HEK293 (cell line): ENCODE measurements at regions not wholly inside any gene's neighbourhood (a gene's known extent, or its start where the extent isn't known, plus 50 kb on each side); places are given as distances from the start of the nearest gene placed in this dataset.

Experiments
- CTCF ChIA-PET: fragments of 350-600 bp; formaldehyde crosslinking; extraction: SDS; loops from one replicate; lab custom pipeline; 2021; ENCODE audit warnings: antibody characterized with exemption; lab: Yijun Ruan, JAX
- POLR2A ChIA-PET: fragments of 300-600 bp; formaldehyde crosslinking; extraction: SDS; loops from one replicate; lab custom pipeline; 2020; ENCODE audit warnings: antibody characterized with exemption, inconsistent platforms; lab: Yijun Ruan, JAX
- H3K27ac ChIP-seq: fragments of 200-500 bp; sonication (Bioruptor generic); 2 replicates; pipeline ENCODE4 v1.5.1; 2014; ENCODE audit warnings: low read depth, low read length, control low read depth, inconsistent platforms; ENCODE audit errors: extremely low read depth
- H3K36me3 ChIP-seq, 2 experiments: fragments of 200-500 bp in 1 of 2; sonication (Bioruptor generic) in 1 of 2; 1 replicate in 1 of 2; 2 replicates in 1 of 2; pipeline ENCODE4 v1.5.1; 2014 to 2017; ENCODE audit warnings: inconsistent platforms in 2 of 2, low read length in 2 of 2; ENCODE audit not compliant: control insufficient read depth in 2 of 2, insufficient read depth in 1 of 2
- H3K4me1 ChIP-seq: fragments of 200-500 bp; sonication (Bioruptor generic); 2 replicates; pipeline ENCODE4 v1.5.1; 2014; ENCODE audit warnings: mild to moderate bottlenecking, low read length, inconsistent platforms; ENCODE audit not compliant: control insufficient read depth, insufficient read depth
- H3K4me3 ChIP-seq: 2 replicates; pipeline ENCODE4 v1.5.1; 2011; ENCODE audit warnings: low read depth, mild to moderate bottlenecking, control low read depth, low read length, moderate library complexity
- H3K9me3 ChIP-seq: fragments of 200-500 bp; sonication (Bioruptor generic); 2 replicates; pipeline ENCODE4 v1.5.1; 2014; ENCODE audit warnings: low read depth, low read length, inconsistent platforms; ENCODE audit not compliant: control insufficient read depth, insufficient read depth
- ATF2 ChIP-seq: fragments of 450-650 bp; formaldehyde crosslinking; IDR thresholded peaks from 2 replicates; pipeline ENCODE4 v1.5.1; 2016; ENCODE audit warnings: missing biosample characterization, missing genetic modification characterization, low read depth
- GFI1B ChIP-seq: fragments of 450-650 bp; formaldehyde crosslinking; IDR thresholded peaks from 2 replicates; pipeline ENCODE4 v1.5.1; 2016; ENCODE audit warnings: missing biosample characterization, missing genetic modification characterization
- KLF16 ChIP-seq: fragments of 450-650 bp; formaldehyde crosslinking; IDR thresholded peaks from 2 replicates; pipeline ENCODE4 v1.5.1; 2017; ENCODE audit warnings: missing biosample characterization, missing genetic modification characterization
- KLF8 ChIP-seq: fragments of 450-650 bp; formaldehyde crosslinking; IDR thresholded peaks from 2 replicates; pipeline ENCODE4 v1.5.1; 2016; ENCODE audit warnings: missing biosample characterization, missing genetic modification characterization
- OSR2 ChIP-seq: fragments of 450-650 bp; formaldehyde crosslinking; IDR thresholded peaks from 2 replicates; pipeline ENCODE4 v1.5.1; 2016; ENCODE audit warnings: missing biosample characterization, missing genetic modification characterization
- ZBTB26 ChIP-seq: fragments of 450-650 bp; formaldehyde crosslinking; optimal IDR thresholded peaks from 2 replicates; pipeline ENCODE3; 2016; ENCODE audit warnings: missing biosample characterization, mild to moderate bottlenecking, missing genetic modification characterization
- ZIC2 ChIP-seq: fragments of 450-650 bp; formaldehyde crosslinking; IDR thresholded peaks from 2 replicates; pipeline ENCODE4 v1.5.1; 2016; ENCODE audit warnings: missing biosample characterization, missing genetic modification characterization
- ZNF16 ChIP-seq: fragments of 450-650 bp; formaldehyde crosslinking; IDR thresholded peaks from 2 replicates; pipeline ENCODE4 v1.5.1; 2016; ENCODE audit warnings: low read depth, missing biosample characterization, missing genetic modification characterization
- ZNF202 ChIP-seq: fragments of 450-650 bp; formaldehyde crosslinking; IDR thresholded peaks from 2 replicates; pipeline ENCODE4 v1.5.1; 2016; ENCODE audit warnings: missing biosample characterization, missing genetic modification characterization, borderline replicate concordance
- ZNF239 ChIP-seq: fragments of 450-650 bp; formaldehyde crosslinking; IDR thresholded peaks from 2 replicates; pipeline ENCODE4 v1.5.1; 2016; ENCODE audit warnings: missing biosample characterization, missing genetic modification characterization
- ZNF266 ChIP-seq: fragments of 450-650 bp; formaldehyde crosslinking; IDR thresholded peaks from 2 replicates; pipeline ENCODE4 v1.5.1; 2016; ENCODE audit warnings: missing biosample characterization, missing genetic modification characterization, low read depth
- ZNF335 ChIP-seq: fragments of 450-650 bp; formaldehyde crosslinking; conservative IDR thresholded peaks from 2 replicates; pipeline ENCODE4 v1.5.1; 2016; ENCODE audit warnings: missing biosample characterization, missing genetic modification characterization
- ZNF362 ChIP-seq: fragments of 450-650 bp; formaldehyde crosslinking; IDR thresholded peaks from 2 replicates; pipeline ENCODE4 v1.5.1; 2016; ENCODE audit warnings: missing biosample characterization, missing genetic modification characterization
- ZNF423 ChIP-seq: fragments of 450-650 bp; formaldehyde crosslinking; IDR thresholded peaks from 2 replicates; pipeline ENCODE4 v1.5.1; 2016; ENCODE audit warnings: missing biosample characterization, missing genetic modification characterization
- ZNF529 ChIP-seq: fragments of 450-650 bp; formaldehyde crosslinking; IDR thresholded peaks from 2 replicates; pipeline ENCODE4 v1.5.1; 2017; ENCODE audit warnings: missing genetic modification characterization, missing biosample characterization; ENCODE audit not compliant: insufficient replicate concordance
- ZNF571 ChIP-seq: fragments of 450-650 bp; formaldehyde crosslinking; IDR thresholded peaks from 2 replicates; pipeline ENCODE4 v1.5.0; 2017; ENCODE audit warnings: missing biosample characterization, missing genetic modification characterization
- ZNF621 ChIP-seq: fragments of 450-650 bp; formaldehyde crosslinking; IDR thresholded peaks from 2 replicates; pipeline ENCODE4 v1.5.1; 2017; ENCODE audit warnings: missing biosample characterization, missing genetic modification characterization
- ZXDB ChIP-seq: fragments of 450-650 bp; formaldehyde crosslinking; IDR thresholded peaks from 2 replicates; pipeline ENCODE4 v1.5.1; 2016; ENCODE audit warnings: missing biosample characterization, missing genetic modification characterization
- TF ChIP-seq, protein P1 (sequence below): fragments of 450-650 bp; formaldehyde crosslinking; IDR thresholded peaks from 2 replicates; pipeline ENCODE4 v1.5.1; 2016; ENCODE audit warnings: missing biosample characterization, missing genetic modification characterization
- TF ChIP-seq, protein P2 (sequence below): fragments of 450-650 bp; formaldehyde crosslinking; IDR thresholded peaks from 2 replicates; pipeline ENCODE4 v1.5.1; 2016; ENCODE audit warnings: missing biosample characterization, missing genetic modification characterization
- TF ChIP-seq, protein P3 (sequence below): fragments of 450-650 bp; formaldehyde crosslinking; conservative IDR thresholded peaks from 2 replicates; pipeline ENCODE4 v1.5.1; 2016; ENCODE audit warnings: low read depth, missing biosample characterization, missing genetic modification characterization

GRCh38 chr18:41659438-41660130 lies 295.4 kb upstream of the PIK3C3 start (continued):
- TF ChIP-seq ZIC2 (tag by site-specific recombination) = no peak
- no peak for TF ChIP-seq KLF8 (tag by site-specific recombination)
- TF ChIP-seq, all 188 proteins: peak for 0

GRCh38 chr18:41657189-41657588 lies 297.8 kb upstream of the PIK3C3 start:
- no peaks in the 10 kb centered on the region for H3K36me3 ChIP-seq
- H3K9me3 ChIP-seq = no peaks in the 10 kb centered on the region
- no peaks in the 10 kb centered on the region for H3K4me1 ChIP-seq
- TF ChIP-seq ZNF362 (no peak), OSR2 (no peak), ZNF16 (tag by site-specific recombination) (no peak), ZXDB (tag by site-specific recombination) (no peak), ZNF239 (tag by site-specific recombination) (no peak), ZNF621 (tag by site-specific recombination) (no peak), ZNF529 (no peak), ATF2 (tag by site-specific recombination) (no peak), ZNF335 (tag by site-specific recombination) (no peak), ZNF202 (tag by site-specific recombination) (no peak)
- TF ChIP-seq, protein P1, sequence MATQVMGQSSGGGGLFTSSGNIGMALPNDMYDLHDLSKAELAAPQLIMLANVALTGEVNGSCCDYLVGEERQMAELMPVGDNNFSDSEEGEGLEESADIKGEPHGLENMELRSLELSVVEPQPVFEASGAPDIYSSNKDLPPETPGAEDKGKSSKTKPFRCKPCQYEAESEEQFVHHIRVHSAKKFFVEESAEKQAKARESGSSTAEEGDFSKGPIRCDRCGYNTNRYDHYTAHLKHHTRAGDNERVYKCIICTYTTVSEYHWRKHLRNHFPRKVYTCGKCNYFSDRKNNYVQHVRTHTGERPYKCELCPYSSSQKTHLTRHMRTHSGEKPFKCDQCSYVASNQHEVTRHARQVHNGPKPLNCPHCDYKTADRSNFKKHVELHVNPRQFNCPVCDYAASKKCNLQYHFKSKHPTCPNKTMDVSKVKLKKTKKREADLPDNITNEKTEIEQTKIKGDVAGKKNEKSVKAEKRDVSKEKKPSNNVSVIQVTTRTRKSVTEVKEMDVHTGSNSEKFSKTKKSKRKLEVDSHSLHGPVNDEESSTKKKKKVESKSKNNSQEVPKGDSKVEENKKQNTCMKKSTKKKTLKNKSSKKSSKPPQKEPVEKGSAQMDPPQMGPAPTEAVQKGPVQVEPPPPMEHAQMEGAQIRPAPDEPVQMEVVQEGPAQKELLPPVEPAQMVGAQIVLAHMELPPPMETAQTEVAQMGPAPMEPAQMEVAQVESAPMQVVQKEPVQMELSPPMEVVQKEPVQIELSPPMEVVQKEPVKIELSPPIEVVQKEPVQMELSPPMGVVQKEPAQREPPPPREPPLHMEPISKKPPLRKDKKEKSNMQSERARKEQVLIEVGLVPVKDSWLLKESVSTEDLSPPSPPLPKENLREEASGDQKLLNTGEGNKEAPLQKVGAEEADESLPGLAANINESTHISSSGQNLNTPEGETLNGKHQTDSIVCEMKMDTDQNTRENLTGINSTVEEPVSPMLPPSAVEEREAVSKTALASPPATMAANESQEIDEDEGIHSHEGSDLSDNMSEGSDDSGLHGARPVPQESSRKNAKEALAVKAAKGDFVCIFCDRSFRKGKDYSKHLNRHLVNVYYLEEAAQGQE (tag by site-specific recombination) = no peak
- TF ChIP-seq, protein P2, sequence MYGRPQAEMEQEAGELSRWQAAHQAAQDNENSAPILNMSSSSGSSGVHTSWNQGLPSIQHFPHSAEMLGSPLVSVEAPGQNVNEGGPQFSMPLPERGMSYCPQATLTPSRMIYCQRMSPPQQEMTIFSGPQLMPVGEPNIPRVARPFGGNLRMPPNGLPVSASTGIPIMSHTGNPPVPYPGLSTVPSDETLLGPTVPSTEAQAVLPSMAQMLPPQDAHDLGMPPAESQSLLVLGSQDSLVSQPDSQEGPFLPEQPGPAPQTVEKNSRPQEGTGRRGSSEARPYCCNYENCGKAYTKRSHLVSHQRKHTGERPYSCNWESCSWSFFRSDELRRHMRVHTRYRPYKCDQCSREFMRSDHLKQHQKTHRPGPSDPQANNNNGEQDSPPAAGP (tag by site-specific recombination) = no peak
- ChIA-PET CTCF (no interaction called here), POLR2A (no interaction called here)
- H3K27ac ChIP-seq = no peak overlapping the region
- H3K4me3 ChIP-seq = no peak overlapping the region

GRCh38 chr18:41655074-41655473 lies 300.0 kb upstream of the PIK3C3 start:
- POLR2A ChIA-PET = interaction anchor here (0.6 kb wide), 1 partner anchor 37 kb away, joined by 3 read pairs; no protein-coding TSS in a partner anchor
- H3K9me3 ChIP-seq = no peaks in the 10 kb centered on the region
- H3K27ac ChIP-seq = no peak overlapping the region
- TF ChIP-seq KLF16 (tag by site-specific recombination) (no peak), GFI1B (tag by site-specific recombination) (no peak), ZNF266 (no peak), ZNF571 (tag by site-specific recombination) (no peak), ZNF423 (tag by site-specific recombination) (no peak), ZBTB26 (tag by site-specific recombination) (no peak)
- TF ChIP-seq, protein P3, sequence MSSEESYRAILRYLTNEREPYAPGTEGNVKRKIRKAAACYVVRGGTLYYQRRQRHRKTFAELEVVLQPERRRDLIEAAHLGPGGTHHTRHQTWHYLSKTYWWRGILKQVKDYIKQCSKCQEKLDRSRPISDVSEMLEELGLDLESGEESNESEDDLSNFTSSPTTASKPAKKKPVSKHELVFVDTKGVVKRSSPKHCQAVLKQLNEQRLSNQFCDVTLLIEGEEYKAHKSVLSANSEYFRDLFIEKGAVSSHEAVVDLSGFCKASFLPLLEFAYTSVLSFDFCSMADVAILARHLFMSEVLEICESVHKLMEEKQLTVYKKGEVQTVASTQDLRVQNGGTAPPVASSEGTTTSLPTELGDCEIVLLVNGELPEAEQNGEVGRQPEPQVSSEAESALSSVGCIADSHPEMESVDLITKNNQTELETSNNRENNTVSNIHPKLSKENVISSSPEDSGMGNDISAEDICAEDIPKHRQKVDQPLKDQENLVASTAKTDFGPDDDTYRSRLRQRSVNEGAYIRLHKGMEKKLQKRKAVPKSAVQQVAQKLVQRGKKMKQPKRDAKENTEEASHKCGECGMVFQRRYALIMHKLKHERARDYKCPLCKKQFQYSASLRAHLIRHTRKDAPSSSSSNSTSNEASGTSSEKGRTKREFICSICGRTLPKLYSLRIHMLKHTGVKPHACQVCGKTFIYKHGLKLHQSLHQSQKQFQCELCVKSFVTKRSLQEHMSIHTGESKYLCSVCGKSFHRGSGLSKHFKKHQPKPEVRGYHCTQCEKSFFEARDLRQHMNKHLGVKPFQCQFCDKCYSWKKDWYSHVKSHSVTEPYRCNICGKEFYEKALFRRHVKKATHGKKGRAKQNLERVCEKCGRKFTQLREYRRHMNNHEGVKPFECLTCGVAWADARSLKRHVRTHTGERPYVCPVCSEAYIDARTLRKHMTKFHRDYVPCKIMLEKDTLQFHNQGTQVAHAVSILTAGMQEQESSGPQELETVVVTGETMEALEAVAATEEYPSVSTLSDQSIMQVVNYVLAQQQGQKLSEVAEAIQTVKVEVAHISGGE (tag by site-specific recombination) = no peak
- H3K4me1 ChIP-seq = no peaks in the 10 kb centered on the region
- H3K36me3 ChIP-seq = no peaks in the 10 kb centered on the region
- H3K4me3 ChIP-seq = no peak overlapping the region
- CTCF ChIA-PET = no interaction called here
